NCI-H1417 (cell line): ENCODE measurements at regions not wholly inside any gene's neighbourhood (a gene's known extent, or its start where the extent isn't known, plus 50 kb on each side); places are given as distances from the start of the nearest gene placed in this dataset.
"Not testable (repeated sequence)": the region's sequence is repeated elsewhere in the genome, so short reads cannot be mapped to it uniquely, and the experiment has no call there.

Experiments
- DNase-seq, 3 experiments: peaks; one replicate each; lab custom pipeline; 2025; lab: John Stamatoyannopoulos, UW

GRCh38 chr7:13778967-13779366 lies 210.5 kb downstream of the ETV1 start:
- DNase-seq, result no peak

- DNase-seq, result no peak
These were observed 198.9 kb downstream of the ETV1 start for GRCh38 chr7:13790611-13791010.

GRCh38 chr7:13792208-13792607 lies 197.3 kb downstream of the ETV1 start:
- DNase-seq, result no peak

GRCh38 chr7:13793926-13794325 lies 195.5 kb downstream of the ETV1 start:
- DNase-seq, result no peak

- no peak for DNase-seq
These were observed 194.9 kb downstream of the ETV1 start for GRCh38 chr7:13794581-13794980.

GRCh38 chr7:13797545-13797944 lies 191.9 kb downstream of the ETV1 start:
- no peak for DNase-seq

- DNase-seq, result no peak
These were observed 188.6 kb downstream of the ETV1 start for GRCh38 chr7:13800694-13801448.

- no peak for DNase-seq
These were observed 187.8 kb downstream of the ETV1 start for GRCh38 chr7:13801669-13802068.

- DNase-seq, result no peak
These were observed 186.8 kb downstream of the ETV1 start for GRCh38 chr7:13802651-13803050.

- no peak for DNase-seq
These were observed 186.3 kb downstream of the ETV1 start for GRCh38 chr7:13803134-13803533.

GRCh38 chr7:13806089-13806867 lies 183.2 kb downstream of the ETV1 start:
- not testable (repeated sequence) for DNase-seq

GRCh38 chr7:13817230-13817629 lies 172.2 kb downstream of the ETV1 start:
- DNase-seq, result not testable (repeated sequence)

GRCh38 chr7:13821152-13821787 lies 168.2 kb downstream of the ETV1 start:
- DNase-seq, result no peak

- no peak for DNase-seq
These were observed 166.8 kb downstream of the ETV1 start for GRCh38 chr7:13822678-13823077.

- DNase-seq, result no peak
These were observed 162.7 kb downstream of the ETV1 start for GRCh38 chr7:13826752-13827151.

GRCh38 chr7:13827716-13828115 lies 161.8 kb downstream of the ETV1 start:
- DNase-seq, result no peak

- no peak for DNase-seq
These were observed 160.2 kb downstream of the ETV1 start for GRCh38 chr7:13829231-13829630.

GRCh38 chr7:13829914-13830900 lies 159.3 kb downstream of the ETV1 start:
- DNase-seq, result no peak

- no peak for DNase-seq
These were observed 157.1 kb downstream of the ETV1 start for GRCh38 chr7:13832346-13832745.

- DNase-seq, result no peak
These were observed 155.1 kb downstream of the ETV1 start for GRCh38 chr7:13834328-13834761.

GRCh38 chr7:13835442-13835841 lies 154.0 kb downstream of the ETV1 start:
- no peak for DNase-seq

GRCh38 chr7:13839063-13839462 lies 150.4 kb downstream of the ETV1 start:
- DNase-seq, result peak in 2 of 3 experiments; percentile 59 to 95
